ENCODE measurements at regions not wholly inside any gene's neighbourhood (a gene's known extent, or its start where the extent isn't known, plus 50 kb on each side); places are given as distances from the start of the nearest gene placed in this dataset.

DNA sequence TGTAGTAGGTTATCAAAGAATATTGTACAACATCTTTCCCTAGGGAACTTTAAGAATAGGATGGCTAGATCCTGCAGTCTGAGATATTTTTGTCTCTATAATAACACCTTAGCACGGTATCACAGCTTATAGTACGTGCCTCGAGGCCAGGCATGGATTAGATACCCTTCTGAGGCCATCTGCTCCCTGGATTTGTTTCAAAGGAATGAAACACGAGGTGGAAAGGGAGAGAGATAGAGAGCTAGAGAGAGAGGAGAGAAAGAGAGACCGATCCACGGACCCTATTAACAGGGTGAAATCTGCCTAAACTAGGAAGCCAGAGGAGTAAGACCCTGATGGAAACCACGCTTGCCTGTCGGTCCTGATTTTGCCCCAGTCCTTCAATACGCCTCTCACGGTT lies 92.5 kb downstream of the CD83 start:
- DNase-seq (ENCODE audit: low read depth in 1 of 2, low spot score in 1 of 2), result no peak
- no peak for TF ChIP-seq GABPA (IDR thresholded peaks at IDR 0.05; ENCODE audit: low read depth)
- TF ChIP-seq POLR2AphosphoS5 (IDR thresholded peaks at IDR 0.05; ENCODE audit: low read depth), result no peak
- TF ChIP-seq, protein P1, sequence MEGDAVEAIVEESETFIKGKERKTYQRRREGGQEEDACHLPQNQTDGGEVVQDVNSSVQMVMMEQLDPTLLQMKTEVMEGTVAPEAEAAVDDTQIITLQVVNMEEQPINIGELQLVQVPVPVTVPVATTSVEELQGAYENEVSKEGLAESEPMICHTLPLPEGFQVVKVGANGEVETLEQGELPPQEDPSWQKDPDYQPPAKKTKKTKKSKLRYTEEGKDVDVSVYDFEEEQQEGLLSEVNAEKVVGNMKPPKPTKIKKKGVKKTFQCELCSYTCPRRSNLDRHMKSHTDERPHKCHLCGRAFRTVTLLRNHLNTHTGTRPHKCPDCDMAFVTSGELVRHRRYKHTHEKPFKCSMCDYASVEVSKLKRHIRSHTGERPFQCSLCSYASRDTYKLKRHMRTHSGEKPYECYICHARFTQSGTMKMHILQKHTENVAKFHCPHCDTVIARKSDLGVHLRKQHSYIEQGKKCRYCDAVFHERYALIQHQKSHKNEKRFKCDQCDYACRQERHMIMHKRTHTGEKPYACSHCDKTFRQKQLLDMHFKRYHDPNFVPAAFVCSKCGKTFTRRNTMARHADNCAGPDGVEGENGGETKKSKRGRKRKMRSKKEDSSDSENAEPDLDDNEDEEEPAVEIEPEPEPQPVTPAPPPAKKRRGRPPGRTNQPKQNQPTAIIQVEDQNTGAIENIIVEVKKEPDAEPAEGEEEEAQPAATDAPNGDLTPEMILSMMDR (IDR thresholded peaks at IDR 0.05; ENCODE audit: insufficient read depth, low read length), result no peak
- no peak for TF ChIP-seq REST (IDR thresholded peaks at IDR 0.05; ENCODE audit: insufficient replicate concordance, low read depth)
- TF ChIP-seq SPI1 (IDR thresholded peaks at IDR 0.05; ENCODE audit: borderline replicate concordance, low read depth), result no peak
- H3K27ac ChIP-seq (replicated peaks), result no peak overlapping the region
- H3K4me3 ChIP-seq (replicated peaks; ENCODE audit: insufficient read depth, low read length), result no peak overlapping the region
- H3K27me3 ChIP-seq (ENCODE audit: insufficient read depth, poor library complexity, severe bottlenecking), result no peaks in the 10 kb centered on the region

GRCh38 chr6:14210663-14211561 lies 93.3 kb downstream of the CD83 start:
- no peaks in the 10 kb centered on the region for H3K27me3 ChIP-seq (ENCODE audit: insufficient read depth, poor library complexity, severe bottlenecking)
- H3K27ac ChIP-seq (replicated peaks), result peak overlapping the region; percentile 79
- H3K4me3 ChIP-seq (replicated peaks; ENCODE audit: insufficient read depth, low read length), result peak overlapping the region; percentile 72
- peak; percentile 90 to 93 for DNase-seq (ENCODE audit: low read depth in 1 of 2, low spot score in 1 of 2)
- TF ChIP-seq POLR2AphosphoS5 (IDR thresholded peaks at IDR 0.05; ENCODE audit: low read depth), result peak; percentile 32
- no peak for TF ChIP-seq SPI1 (IDR thresholded peaks at IDR 0.05; ENCODE audit: borderline replicate concordance, low read depth)
- TF ChIP-seq, protein P1 (IDR thresholded peaks at IDR 0.05; ENCODE audit: insufficient read depth, low read length), result peak; percentile 26
- TF ChIP-seq REST (IDR thresholded peaks at IDR 0.05; ENCODE audit: insufficient replicate concordance, low read depth), result peak; percentile 37

DNA sequence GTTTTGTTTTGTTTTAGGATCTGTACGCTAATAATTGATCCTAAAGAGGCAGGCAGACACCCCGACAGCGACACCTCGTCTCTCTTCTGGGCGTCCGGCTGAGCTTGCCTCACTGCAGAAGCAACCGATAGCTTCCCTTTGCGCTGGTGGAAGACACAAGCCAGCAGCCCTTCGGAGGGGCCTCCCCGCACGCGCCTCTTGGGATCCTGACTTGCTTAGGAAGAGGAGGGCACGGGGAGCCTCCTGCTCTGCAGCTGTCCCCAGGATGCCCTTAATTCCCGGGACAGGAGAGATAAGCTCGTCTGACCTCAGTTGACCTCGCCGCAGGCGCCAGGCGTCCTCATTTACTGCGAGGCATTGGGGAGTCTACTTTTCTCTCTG lies 94.0 kb downstream of the CD83 start:
- H3K4me3 ChIP-seq (replicated peaks; ENCODE audit: insufficient read depth, low read length), result peak overlapping the region; percentile 42
- TF ChIP-seq, protein P1 (IDR thresholded peaks at IDR 0.05; ENCODE audit: insufficient read depth, low read length), result no peak
- TF ChIP-seq POLR2AphosphoS5 (IDR thresholded peaks at IDR 0.05; ENCODE audit: low read depth), result peak; percentile 35; the same call in 1 of the 2 replicates
- peak overlapping the region; percentile 79 for H3K27ac ChIP-seq (replicated peaks)
- H3K27me3 ChIP-seq (ENCODE audit: insufficient read depth, poor library complexity, severe bottlenecking), result no peaks in the 10 kb centered on the region
- peak; percentile 47 to 71 for DNase-seq (ENCODE audit: low read depth in 1 of 2, low spot score in 1 of 2)

Measured in HL-60 (cell line).